ENCODE measurements at regions not wholly inside any gene's neighbourhood (a gene's known extent, or its start where the extent isn't known, plus 50 kb on each side); places are given as distances from the start of the nearest gene placed in this dataset.

- Histone ChIP-seq H3K4me2 (ENCODE audit: insufficient read depth, low read length) (no peak overlapping the region), H3K27me3 (ENCODE audit: insufficient read depth, low read length) (no peaks in the 10 kb centered on the region), H3K4me3 (ENCODE audit: insufficient read depth, low read length) (no peak overlapping the region), H4K20me1 (ENCODE audit: insufficient read depth, low read length) (no peaks in the 10 kb centered on the region), H2AFZ (ENCODE audit: low read length) (no peak overlapping the region), H3K4me1 (ENCODE audit: insufficient read depth, low read length) (no peaks in the 10 kb centered on the region), H3K9me3 (ENCODE audit: low read depth, low read length) (no peaks in the 10 kb centered on the region), H3K36me3 (ENCODE audit: insufficient read depth, low read length) (no peaks in the 10 kb centered on the region), H3K27ac (ENCODE audit: low read depth, low read length) (no peak overlapping the region), H3K79me2 (ENCODE audit: insufficient read depth, low read length) (no peaks in the 10 kb centered on the region)
- DNase-seq (ENCODE audit: insufficient read length, low spot score, missing footprints), result no peak
- no peak for TF ChIP-seq CTCF (IDR thresholded peaks at IDR 0.05; ENCODE audit: extremely low read depth, low read depth, low read length)
These were observed 136.4 kb upstream of the LGR5 start for GRCh38 chr12:71303199-71303598.

- Histone ChIP-seq H3K79me2 (ENCODE audit: insufficient read depth, low read length) (no peaks in the 10 kb centered on the region), H3K4me1 (ENCODE audit: insufficient read depth, low read length) (no peaks in the 10 kb centered on the region), H3K27me3 (ENCODE audit: insufficient read depth, low read length) (no peaks in the 10 kb centered on the region), H4K20me1 (ENCODE audit: insufficient read depth, low read length) (no peaks in the 10 kb centered on the region), H3K36me3 (ENCODE audit: insufficient read depth, low read length) (no peaks in the 10 kb centered on the region), H3K9me3 (ENCODE audit: low read depth, low read length) (no peaks in the 10 kb centered on the region), H3K4me3 (ENCODE audit: insufficient read depth, low read length) (no peak overlapping the region), H3K27ac (ENCODE audit: low read depth, low read length) (no peak overlapping the region), H2AFZ (ENCODE audit: low read length) (no peak overlapping the region), H3K4me2 (ENCODE audit: insufficient read depth, low read length) (no peak overlapping the region)
- no peak for TF ChIP-seq CTCF (IDR thresholded peaks at IDR 0.05; ENCODE audit: extremely low read depth, low read depth, low read length)
- DNase-seq (ENCODE audit: insufficient read length, low spot score, missing footprints), result no peak
These were observed 138.6 kb upstream of the LGR5 start for GRCh38 chr12:71300772-71301675.

DNA sequence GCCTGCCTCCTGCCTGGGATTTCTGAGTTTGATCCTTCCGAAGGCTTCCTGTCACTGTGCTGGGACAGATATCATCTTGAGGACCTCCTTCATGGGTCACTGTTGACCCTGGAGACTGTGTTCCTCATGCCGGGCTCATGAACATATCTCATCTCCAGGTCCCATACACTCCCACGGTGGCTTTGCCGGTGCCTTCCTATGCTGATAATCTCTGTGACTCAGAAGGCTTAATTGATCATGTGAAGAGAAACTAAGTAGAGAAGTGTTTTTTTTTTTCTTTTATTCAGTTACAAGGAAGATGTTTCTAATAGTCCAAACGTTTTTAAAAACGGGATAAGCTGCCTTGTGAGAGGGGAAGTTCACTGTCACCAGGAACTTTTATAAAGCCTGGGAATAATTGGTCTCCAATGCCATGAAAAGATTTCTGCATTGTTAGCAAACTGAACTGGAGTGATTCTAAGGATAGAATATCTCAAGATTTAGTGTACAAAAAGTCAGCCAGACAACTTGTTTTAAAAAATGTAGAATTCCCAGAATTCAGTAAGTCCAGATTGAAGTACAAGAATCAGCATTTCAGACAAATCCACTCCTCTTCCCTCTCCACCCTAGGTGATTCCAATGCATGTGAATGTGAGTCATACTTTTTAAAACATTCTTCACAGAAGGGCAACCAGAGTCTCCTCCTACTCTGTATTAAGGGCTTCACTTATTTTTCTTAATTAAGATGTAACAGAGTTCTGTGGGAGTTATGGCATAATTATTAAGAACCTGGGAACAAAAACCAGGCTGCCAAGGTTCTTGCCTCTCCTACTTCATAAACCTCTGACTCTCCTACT, 139.8 kb upstream of the LGR5 start:
- DNase-seq (ENCODE audit: insufficient read length, low spot score, missing footprints), result no peak
- Histone ChIP-seq H3K27me3 (ENCODE audit: insufficient read depth, low read length) (no peaks in the 10 kb centered on the region), H3K9me3 (ENCODE audit: low read depth, low read length) (no peaks in the 10 kb centered on the region), H2AFZ (ENCODE audit: low read length) (no peak overlapping the region), H3K4me2 (ENCODE audit: insufficient read depth, low read length) (no peak overlapping the region), H4K20me1 (ENCODE audit: insufficient read depth, low read length) (no peaks in the 10 kb centered on the region), H3K36me3 (ENCODE audit: insufficient read depth, low read length) (no peaks in the 10 kb centered on the region), H3K4me3 (ENCODE audit: insufficient read depth, low read length) (no peak overlapping the region), H3K27ac (ENCODE audit: low read depth, low read length) (no peak overlapping the region), H3K79me2 (ENCODE audit: insufficient read depth, low read length) (no peaks in the 10 kb centered on the region), H3K4me1 (ENCODE audit: insufficient read depth, low read length) (no peaks in the 10 kb centered on the region)
- no peak for TF ChIP-seq CTCF (IDR thresholded peaks at IDR 0.05; ENCODE audit: extremely low read depth, low read depth, low read length)

GRCh38 chr12:71297930-71298329, 140.1 kb upstream of the TSPAN8 start:
- no peaks in the 10 kb centered on the region for H3K27me3 ChIP-seq (ENCODE audit: insufficient read depth, low read length)
- H3K9me3 ChIP-seq (ENCODE audit: low read depth, low read length), result no peaks in the 10 kb centered on the region
- H3K4me2 ChIP-seq (ENCODE audit: insufficient read depth, low read length), result no peak overlapping the region
- H2AFZ ChIP-seq (ENCODE audit: low read length), result no peak overlapping the region
- no peak overlapping the region for H3K27ac ChIP-seq (ENCODE audit: low read depth, low read length)
- DNase-seq (ENCODE audit: insufficient read length, low spot score, missing footprints), result no peak
- no peak overlapping the region for H3K4me3 ChIP-seq (ENCODE audit: insufficient read depth, low read length)
- H4K20me1 ChIP-seq (ENCODE audit: insufficient read depth, low read length), result no peaks in the 10 kb centered on the region
- H3K79me2 ChIP-seq (ENCODE audit: insufficient read depth, low read length), result no peaks in the 10 kb centered on the region
- H3K4me1 ChIP-seq (ENCODE audit: insufficient read depth, low read length), result no peaks in the 10 kb centered on the region
- no peak for TF ChIP-seq CTCF (IDR thresholded peaks at IDR 0.05; ENCODE audit: extremely low read depth, low read depth, low read length)
- H3K36me3 ChIP-seq (ENCODE audit: insufficient read depth, low read length), result no peaks in the 10 kb centered on the region
